Mammary epithelial cell (primary cell): ENCODE measurements at regions not wholly inside any gene's neighbourhood (a gene's known extent, or its start where the extent isn't known, plus 50 kb on each side); places are given as distances from the start of the nearest gene placed in this dataset.

Experiments used
- CTCF ChIP-seq, 2 donors: IDR thresholded peaks in 1 of 2; conservative IDR thresholded peaks in 1 of 2; 2 replicates each; pipeline ENCODE4 v1.5.1; 2011 to 2012; ENCODE audit warnings: inconsistent platforms in 2 of 2, low read length in 2 of 2, mild to moderate bottlenecking in 2 of 2, control low read depth in 1 of 2, low read depth in 1 of 2; ENCODE audit not compliant: insufficient read depth in 1 of 2; ENCODE audit errors: extremely low read depth in 1 of 2
- EZH2 ChIP-seq: IDR thresholded peaks from 2 replicates; pipeline ENCODE4 v1.6.1; 2012; ENCODE audit warnings: low read length, inconsistent platforms, borderline replicate concordance

GRCh38 chr2:64737547-64737946, 83.8 kb upstream of the SERTAD2 start:
- no peak for TF ChIP-seq CTCF (conservative IDR thresholded peaks at IDR 0.05 in 1 of 2, IDR thresholded peaks at IDR 0.05 in 1 of 2; ENCODE audit: extremely low read depth in 1 of 2, insufficient read depth in 1 of 2, low read depth in 1 of 2, low read length in 2 of 2)
- no peak for TF ChIP-seq EZH2
